Femur (tissue), 1 donor: ENCODE measurements at regions not wholly inside any gene's neighbourhood (a gene's known extent, or its start where the extent isn't known, plus 50 kb on each side); places are given as distances from the start of the nearest gene placed in this dataset.

Experiments
- DNase-seq: peaks from one replicate; pipeline ENCODE4 v3.0.0-alpha.2; 2017

DNA sequence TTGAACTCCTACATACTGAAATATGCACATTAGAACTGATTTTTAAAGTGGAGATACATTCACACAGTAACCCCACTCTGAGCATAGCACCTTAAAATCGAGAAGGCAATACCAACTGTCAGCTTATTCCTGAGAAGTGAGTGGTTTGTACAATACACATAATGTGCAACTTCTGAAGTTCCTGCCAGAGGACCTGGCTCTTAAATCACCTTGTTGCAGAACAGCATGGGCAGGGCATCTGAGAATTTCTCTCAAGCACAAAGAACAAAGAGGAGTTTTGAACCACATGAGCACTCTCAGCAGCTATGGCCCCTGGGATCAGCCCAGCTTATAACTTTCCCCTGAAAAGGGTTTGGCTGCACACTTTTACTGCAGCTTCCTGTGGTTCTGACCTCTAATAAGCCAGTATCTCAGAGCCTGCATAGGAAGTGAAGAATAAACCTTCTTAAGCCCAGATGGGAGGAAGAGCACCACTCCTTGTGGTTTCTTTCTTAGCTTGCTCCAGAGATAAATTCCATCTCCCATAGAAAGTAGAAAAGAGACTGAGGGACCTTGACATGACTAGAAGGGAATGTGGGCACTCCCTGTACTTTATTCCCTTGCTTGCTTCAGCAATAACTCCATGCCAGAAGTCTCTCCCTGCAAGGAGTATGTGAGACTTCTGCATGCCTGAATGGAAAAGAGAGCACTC is 862.3 kb downstream of the SUCLG1 start:
- no peak for DNase-seq

DNA sequence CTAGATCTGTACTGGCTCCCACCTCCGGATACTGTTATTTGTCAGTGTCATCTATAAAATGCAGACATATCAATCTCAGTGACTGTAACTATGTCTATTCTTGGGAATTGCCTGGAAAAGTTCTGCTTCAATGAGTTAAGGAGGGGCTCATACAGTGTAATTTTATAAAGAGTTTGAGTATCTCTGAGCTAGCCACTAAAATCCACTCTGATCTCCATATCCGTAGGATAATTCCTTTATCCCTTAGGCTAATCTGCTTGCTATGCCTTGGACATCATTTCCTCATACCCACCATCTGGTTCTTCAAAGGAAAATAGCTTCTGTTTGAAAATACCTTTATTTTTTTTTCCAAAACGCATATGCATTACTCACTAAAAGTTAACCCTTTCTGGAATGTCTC is 863.2 kb downstream of the SUCLG1 start:
- DNase-seq, result no peak

DNA sequence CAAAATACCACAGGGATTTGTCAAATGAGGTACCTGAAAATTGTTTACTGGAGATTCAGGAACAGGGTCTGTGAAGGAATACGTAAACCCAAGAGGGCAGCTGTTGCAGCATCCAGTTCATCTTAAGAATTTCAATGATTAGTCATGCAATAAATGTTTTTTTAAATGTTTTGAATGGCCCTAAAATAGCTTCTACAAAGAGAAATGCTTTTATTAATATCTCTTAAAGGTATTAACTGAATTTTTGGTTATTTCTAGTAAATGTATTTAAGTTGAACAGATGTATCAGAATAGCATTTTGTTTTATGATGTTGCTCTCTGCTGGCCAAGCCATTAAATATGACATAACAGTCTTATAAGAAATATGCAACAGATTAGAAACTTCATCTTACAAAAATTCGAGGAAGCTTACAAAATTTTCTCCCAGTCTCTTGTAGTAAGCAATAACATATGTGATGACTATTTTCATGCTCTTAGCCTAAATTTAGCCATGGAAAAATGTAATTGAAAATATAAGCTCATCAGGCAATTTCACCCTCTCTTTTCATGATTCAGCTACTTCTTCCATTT is 863.9 kb downstream of the SUCLG1 start:
- DNase-seq, result no peak

DNA sequence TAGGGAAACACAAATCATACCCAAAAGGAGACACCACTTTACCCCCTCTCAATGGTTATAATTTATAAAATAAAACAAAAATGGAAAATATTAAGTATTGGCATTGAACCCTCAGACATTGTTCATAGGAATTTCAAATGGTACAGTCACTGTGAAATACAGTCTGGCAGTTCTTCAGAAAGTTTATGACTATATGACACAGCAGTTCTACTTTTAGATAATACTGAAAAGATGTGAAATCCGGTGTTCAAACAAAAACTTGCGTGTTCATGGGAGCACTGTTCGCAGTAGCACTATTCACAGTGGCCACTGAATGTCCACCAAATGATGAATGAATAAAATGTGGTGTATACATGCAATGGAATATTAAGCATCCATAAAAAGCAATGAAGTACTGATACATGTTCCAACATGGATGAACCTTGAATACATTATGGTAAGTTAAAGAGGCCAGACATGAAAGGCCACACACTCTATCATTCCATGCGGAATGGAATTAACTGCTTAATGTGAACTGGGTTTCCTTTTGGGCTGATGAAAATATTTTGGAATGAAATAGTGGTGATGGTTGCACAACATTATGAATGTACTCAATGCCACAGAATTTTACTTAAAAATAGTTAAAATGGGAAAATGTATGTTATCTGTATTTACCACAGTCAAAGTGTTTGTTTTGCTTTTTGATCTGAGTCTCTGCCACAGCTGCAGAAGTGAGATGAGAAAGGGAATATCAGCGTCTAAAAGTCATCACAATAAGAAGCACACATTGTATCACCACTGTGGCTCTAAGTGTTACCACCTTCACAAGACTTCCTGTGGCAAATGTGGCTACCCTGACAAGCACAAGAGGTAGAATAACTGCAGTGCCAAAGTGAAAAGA is 864.6 kb downstream of the SUCLG1 start:
- no peak for DNase-seq

DNA sequence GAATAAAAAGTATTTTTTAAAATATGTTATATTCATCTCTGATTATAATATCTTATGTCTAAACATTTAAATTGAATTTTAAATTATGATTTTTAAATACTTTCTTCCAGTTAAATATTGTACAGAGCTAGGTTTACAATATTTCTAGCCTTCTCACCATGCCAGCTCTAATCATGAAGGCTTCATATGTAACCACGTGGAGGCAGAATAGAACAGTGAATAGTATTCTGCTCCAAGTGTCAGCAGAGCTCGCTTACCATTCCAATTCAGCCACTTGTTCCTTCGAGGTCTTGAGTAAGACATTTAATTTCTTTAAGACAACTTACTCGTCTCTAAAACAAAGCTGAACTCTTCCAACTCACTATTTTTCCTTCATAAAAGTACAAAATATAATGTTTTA is 871.8 kb downstream of the SUCLG1 start:
- DNase-seq, result no peak

DNA sequence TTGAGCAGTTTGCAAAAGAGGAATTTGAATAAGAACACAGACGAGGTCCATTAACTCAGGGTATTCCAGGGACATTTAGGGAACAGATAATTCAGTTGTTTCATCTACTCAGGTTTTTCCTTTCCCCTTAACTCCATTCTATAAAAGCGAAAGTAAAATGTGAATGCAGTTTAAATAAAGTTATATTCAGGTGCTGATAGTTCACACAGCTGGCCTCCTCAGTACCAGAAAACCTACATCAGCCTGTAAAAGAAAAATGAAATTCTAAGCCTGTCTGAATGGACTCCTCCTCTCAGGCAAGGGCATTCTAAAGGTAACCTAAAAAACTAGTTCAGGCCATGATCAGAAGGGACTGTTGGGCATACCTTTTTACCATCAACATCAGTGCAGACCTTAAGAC is 873.8 kb downstream of the SUCLG1 start:
- DNase-seq, result no peak

DNA sequence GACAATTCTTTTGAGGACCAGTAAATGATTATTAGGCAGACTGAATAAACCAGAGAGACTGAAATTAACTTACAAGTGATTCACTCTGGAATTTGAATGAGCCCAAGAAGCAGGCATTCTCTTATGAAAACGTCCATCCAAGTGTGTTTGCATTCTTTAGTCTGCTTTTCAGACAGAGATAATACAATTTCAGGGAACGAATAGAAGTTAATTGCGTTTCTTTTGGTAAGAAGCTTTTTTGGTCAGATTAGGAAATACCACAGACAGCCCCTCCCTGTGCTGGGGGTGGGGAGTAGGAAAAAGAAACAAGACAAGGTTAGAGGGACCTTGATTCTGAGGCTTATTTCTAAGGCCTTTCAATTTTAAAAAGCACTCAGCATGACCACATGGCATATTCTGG is 874.4 kb downstream of the SUCLG1 start:
- DNase-seq, result no peak

DNA sequence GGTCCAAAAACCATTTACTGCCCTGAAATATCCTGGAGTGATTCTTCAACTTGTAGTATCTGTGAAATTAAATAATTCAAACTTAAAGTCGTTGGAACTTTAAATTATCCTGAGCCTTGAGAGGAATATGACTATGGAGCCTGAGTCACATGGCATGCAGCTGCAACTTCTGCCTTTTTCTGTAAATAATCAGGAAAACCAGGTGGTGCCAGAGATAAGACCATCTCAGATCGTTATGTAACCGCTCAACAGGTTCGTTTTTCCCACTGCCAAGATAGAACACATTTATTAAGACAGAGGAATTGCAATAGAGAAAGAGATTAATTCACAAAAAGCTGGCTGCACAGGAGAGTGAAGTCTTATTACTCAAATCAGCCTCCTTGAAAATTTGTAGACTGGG is 876.5 kb downstream of the SUCLG1 start:
- no peak for DNase-seq

DNA sequence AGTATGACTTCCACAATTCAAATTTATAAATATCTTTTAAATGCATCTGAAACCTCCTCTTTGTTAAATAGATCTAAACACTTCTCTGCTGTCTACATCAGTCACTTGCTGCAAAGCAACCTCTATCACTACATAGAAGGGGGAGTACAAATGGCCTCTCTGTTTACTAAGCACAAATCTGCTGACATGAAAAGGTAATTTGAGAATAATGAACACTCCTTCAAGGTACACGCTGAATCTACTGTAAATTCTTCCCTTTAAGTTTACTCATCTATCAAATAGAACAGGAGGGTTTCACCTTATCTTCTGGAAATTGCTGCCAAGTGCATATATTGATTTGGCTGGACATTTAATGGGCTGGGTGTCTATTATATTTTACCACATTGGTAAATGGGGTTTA is 879.6 kb downstream of the SUCLG1 start:
- DNase-seq, result no peak

DNA sequence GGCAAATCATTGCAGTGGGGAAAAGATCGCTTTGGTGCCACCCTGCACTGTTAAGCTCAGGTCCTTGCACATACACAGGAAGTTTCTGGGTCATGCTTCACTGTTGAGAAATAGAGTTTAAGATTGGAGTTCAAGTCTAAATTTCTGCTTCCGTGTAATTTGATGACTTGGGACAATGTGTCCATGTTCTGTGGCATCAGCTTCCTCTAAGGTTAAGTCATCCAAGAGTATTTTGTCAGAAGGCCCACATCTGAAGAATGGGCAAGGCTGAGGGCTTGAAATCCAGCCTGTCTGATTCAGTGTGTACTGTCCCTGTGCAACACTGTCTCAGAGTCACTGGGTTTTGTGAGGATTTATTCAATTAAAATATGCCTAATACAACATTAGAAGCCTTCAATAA is 880.7 kb downstream of the SUCLG1 start:
- DNase-seq, result no peak

DNA sequence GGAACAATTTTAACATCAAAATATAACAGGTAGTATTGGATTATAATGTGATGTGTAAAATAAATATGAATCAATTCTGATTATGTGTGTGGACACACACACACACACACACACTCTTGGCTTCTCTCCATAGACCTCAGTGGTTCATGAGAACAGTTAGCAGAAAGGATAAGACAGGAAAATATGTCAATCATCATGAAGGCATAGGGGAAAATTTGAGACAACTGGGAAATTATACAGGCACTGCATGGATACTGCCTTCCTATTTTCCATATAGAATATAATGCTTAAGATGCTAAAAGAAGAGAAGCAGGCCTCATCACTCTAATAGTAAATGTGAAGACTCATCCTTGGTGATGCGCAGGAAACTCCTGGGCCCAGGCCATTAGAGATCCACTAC is 884.5 kb downstream of the SUCLG1 start:
- DNase-seq, result no peak

DNA sequence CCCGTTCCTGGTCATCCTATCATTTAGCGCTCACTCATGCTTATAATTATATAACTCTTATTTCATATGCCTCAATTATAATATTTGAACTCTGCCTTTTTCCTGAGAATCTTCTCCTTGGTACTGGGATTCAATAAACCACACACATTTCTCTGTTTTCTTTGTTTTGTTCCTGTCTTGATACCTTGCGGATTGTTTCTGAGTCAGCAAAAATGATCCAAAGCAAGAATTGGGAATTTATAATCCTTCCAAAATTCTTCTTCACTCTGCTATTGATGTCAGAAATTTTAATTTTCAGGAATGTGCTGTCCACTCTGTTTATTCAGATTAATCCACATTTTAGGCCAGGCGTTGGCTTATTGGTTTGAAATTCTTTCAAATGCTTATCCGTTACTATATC is 886.0 kb downstream of the SUCLG1 start:
- DNase-seq, result no peak

DNA sequence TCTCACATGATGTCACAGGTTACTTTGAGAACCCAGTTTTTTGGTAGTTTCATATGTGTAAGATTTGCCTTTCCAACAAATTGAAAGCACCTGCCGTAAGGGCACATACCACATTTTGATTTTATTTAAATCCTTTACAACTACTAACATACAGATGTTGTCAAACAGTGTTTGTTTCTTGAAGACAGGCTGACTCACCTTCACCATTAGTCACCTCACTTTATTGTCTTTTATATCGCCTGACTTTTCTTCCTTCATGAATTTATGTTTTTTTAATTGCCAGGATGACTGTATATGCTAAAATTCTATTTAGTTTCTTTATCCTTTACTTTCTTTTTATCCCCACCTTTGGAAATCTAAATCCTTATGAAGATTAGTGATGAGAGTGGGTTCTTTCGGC is 886.7 kb downstream of the SUCLG1 start:
- no peak for DNase-seq

DNA sequence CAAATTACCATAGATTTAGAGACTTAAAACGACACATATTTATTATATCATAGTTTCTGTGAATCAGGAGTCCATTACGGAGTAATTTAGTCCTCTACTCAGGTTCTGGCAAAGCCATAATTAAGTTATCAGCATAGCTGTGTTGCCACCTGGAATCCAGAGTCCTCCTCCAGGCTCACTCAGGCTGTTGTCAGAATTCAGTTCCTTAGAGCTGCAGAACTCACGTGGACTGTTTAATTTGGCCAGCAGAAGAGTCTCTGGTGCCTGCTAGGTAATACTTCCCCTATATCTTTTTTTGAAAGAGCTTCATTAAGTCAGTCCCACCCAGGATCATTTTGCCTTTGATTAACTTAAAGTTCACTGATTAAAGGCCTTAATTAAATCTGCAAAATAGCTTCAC is 891.5 kb downstream of the SUCLG1 start:
- no peak for DNase-seq

DNA sequence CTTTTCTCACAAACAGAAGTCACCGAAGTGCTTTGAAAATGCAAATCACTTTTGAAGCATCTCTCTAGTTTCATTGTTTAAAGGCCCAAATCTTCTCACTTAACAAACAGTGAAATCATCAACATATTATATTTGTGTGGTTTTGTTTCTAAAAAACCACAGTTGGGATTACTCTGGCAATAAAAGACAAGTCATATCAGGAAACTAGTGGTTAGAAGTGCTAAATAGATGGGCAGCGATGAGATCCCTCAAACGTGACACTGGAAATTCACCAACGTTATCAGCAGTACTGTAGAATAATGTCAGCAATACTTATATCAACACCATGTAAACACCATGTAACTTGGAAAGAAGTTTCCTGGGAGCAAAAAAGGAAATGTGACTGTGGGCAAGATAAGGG is 893.5 kb downstream of the SUCLG1 start:
- no peak for DNase-seq

DNA sequence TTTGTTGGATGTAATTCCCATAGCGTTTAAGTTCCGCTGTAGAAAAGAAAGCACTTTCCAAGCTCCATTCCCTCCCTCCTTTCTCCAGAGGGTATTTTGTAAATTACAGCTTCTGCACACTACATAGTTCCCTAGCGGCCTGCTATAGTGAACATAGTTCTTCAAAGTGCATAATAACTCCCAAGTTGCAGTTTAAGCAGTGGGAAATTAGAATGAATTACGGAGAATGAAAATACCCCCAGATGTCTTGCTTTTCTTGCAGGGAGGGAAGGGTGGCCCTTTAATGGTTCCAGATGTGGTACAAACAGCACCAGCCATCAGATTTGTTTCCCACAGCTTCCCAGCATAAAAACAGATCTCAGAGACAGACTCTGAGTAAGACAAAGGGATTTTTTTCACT is 893.9 kb downstream of the SUCLG1 start:
- DNase-seq, result no peak

DNA sequence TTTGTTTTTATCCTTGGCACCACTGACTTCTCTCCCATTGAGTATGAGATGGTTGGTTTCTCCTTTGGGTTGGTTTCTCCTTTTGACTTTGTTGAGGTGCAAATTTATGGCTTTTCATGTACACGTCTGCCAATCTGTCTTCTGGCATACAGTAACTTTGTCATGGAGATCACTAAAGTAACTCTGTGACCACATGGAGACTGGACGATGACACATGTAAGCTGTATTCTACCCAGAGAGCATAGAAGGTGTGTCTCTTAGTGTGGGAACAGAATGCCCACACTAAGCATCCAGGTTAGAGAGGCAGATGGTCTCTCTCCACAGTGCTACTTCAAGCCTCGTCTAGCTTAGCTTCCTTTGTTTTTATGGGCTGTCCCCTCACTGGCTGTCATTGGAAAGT is 897.5 kb downstream of the SUCLG1 start:
- no peak for DNase-seq

DNA sequence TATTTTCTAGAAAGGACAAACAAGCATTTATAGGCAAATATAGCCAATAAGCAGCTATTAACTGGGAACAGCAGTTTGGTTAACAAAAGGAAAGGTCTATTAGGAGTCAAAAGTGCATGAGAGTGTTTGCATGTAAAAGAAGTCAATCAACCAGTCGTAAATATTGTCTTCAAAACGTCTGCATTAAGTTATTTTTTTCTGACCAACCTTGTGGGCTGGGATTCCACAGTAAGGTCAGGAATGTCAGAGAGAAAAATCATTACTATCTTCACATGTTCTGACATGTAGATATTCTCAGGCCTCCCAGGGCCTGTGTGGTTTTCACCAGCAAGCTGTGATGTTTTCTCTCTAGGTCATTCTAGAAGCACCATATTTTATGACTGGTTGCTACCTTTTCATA is 922.5 kb downstream of the SUCLG1 start:
- no peak for DNase-seq

DNA sequence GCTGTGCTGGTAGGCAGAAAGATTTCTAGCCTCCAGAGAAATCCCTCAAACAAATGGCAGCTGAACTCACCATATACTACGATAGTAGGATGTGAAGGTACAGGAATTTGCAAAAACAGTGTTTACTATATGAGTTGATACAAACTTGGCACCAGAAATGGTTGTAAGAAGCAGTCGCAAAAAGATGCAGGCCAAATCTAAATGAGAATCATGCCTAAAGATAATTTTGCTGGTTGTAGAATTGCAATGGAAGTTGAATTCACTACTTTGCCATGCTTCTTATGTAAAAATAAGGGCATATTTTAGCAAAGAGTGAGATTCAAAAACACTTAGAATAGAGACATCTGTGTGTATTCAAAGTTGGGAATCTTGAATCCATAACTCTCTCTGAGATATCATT is 924.7 kb downstream of the SUCLG1 start:
- no peak for DNase-seq

DNA sequence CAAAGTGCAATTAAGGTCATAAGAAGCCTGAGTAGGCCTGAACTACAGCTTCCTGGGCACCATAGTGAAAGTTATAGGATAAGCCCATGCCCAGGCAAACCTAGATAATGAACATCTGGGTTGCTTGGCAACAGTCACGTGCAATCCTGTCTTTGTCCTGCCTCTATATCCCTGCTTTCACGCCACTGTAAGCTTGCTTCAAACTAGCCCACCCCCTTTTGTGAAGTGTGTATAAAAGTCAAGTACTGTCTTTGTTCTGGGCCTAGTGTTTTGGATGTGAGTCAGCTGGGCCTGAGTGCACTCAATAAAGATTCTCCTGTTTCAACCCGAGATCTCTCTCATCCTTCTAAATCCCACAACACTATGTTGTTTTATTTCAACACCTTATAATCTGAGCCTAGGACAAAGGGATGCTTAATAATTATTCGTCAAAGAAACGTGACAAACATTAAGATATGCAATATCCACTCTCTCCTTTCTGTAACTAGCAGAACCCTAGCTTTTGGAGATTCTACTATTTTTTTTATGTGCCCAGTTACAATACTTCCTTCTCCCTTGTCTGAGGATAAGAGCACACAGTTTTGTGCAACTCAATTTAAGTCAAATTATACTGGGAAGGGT is 927.8 kb downstream of the SUCLG1 start:
- DNase-seq, result no peak

DNA sequence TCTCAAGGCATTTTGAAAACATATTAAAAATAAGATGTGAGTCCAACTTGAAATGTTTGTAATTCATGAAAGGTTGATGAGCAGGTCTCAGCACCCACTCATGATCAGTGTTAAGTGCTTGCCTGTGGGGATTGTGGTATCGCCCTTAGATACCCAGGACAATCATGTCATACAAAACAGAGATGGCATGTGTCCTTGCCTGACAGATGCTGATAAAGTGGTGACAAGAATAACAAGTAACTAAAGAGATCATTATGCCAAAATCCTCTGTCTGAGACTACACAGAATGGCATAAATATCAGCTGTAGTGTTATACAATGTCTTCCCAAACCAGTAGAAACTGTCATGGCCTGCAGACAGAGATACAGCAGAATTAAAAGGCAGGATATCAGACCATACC is 930.3 kb downstream of the SUCLG1 start:
- no peak for DNase-seq

DNA sequence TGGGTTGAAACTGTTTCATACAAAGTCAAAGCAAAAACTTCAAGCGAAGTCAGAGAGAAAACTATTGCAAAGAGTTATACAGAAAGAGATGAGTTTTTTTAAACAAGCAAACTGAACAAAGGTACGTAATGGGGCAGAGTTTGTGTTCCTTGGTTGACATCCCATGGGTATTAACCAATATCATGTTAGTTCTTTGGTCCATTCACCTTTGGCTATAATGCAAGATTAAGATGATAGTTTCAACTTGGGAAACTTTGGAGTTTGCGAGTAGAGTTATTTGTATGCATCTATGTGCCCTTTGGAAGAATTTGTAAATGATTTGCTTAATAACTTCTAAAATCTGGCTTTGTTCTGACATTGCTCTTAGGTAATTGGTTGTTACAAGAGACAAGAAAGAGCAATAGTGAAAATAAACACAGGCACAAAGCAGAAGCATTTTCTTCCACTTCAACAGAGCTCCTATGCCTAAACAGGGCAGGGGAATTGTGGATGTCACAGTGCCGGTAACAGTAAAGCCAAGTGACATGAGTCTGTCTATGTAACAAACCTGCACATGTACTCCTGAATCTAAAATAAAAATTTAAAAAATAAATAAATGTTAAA is 936.1 kb downstream of the SUCLG1 start:
- no peak for DNase-seq

DNA sequence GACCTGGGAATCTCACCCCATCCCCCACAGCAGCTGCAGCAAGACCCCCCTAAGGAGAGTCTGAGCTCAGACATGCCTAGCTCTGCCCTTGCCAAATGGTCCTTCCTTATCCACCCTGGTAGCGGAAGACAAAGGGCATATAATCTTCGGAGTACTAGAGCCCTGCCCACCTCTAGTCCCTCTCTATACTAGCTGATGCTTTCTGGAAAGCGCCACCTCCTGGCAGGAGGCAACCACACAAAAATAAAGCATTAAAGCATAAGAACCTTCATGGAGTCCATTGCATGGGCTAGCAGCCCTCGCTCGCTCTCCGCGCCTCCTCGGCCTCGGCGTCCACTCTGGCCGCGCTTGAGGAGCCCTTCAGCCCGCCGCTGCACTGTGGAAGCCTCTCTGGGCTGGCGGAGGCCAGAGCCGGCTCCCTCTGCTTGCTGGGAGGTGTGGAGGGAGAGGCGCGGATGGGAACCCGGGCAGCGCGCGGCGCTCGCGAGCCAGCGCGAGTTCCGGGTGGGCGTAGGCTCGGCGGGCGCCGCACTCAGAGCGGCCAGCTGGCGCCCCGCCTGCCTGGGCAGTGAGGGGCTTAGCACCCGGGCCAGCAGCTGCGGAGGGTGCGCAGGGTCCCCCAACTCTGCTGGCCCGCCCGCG is 941.2 kb downstream of the SUCLG1 start:
- DNase-seq, result no peak
